ENCODE measurements at regions not wholly inside any gene's neighbourhood (a gene's known extent, or its start where the extent isn't known, plus 50 kb on each side); places are given as distances from the start of the nearest gene placed in this dataset.
"Not testable (repeated sequence)": the region's sequence is repeated elsewhere in the genome, so short reads cannot be mapped to it uniquely, and the experiment has no call there.

GRCh38 chr11:42901084-42901483 is 410.7 kb upstream of the API5 start:
- DNase-seq = no peak

- no peak for DNase-seq
These were observed 405.6 kb upstream of the API5 start for GRCh38 chr11:42906226-42906625.

DNA sequence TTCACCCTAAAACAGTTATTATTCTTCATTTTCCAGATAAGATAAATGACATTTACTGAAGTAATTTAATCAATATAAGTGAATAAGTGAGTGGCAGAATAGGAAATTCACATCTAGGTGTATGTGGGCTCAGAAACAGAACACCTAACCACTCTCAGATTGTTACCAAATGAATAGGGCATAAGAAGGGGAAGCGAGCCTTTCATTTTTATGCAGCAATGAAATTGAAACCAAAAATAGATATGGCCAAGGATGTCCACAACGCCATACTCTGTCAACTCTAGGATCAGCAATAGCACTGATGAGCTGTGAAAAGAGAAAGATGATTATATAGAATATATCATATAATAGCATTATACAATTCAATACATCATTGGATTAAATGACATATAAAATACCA is 398.1 kb upstream of the API5 start:
- no peak for DNase-seq

- no peak for DNase-seq
These were observed 388.1 kb upstream of the API5 start for GRCh38 chr11:42923651-42924050.

DNA sequence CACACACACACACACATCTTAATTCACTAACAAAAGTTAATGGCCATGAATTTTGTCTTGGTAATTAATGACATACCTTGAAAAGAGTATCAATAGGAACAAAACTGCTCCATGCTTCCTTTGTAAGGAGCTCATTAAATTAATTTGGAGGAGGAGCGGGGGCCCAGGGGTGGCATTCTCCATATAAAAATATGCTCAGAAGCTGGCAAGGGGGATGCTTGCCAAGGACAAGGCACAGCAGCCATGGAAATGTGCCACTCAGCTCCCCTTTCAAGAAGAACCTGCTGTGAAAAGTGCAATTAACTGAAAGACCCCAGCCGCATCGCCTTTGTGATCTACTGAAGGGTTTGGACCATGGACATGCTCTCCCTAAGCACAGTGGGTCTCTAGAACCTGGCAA is 385.9 kb upstream of the API5 start:
- no peak for DNase-seq

- no peak for DNase-seq
These were observed 364.4 kb upstream of the API5 start for GRCh38 chr11:42947405-42947804.

DNA sequence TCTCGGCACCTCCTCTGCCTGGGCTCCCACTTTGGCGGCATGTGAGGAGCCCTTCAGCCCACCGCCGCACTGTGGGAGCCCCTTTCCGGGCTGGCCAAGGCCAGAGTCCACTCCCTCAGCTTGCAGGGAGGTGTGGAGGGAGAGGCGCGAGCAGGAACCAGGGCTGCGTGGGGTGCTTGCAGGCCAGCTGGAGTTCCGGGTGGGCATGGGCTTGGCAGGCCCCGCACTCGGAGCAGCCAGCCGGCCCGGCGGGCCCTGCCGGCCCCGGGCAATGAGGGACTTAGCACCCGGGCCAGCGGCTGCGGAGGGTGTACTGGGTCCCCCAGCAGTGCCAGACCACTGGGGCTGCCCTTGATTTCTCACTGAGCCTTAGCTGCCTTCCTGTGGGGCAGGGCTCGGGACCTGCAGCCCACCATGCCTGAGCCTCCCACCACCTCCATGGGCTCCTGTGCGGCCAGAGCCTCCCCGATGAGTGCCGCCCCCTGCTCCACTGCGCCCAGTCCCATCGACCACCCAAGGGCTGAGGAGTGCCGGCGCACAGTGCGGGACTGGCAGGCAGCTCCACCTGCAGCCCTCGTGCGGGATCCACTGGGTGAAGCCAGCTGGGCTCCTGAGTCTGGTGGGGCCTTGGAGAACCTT is 361.9 kb upstream of the API5 start:
- DNase-seq = not testable (repeated sequence)

DNA sequence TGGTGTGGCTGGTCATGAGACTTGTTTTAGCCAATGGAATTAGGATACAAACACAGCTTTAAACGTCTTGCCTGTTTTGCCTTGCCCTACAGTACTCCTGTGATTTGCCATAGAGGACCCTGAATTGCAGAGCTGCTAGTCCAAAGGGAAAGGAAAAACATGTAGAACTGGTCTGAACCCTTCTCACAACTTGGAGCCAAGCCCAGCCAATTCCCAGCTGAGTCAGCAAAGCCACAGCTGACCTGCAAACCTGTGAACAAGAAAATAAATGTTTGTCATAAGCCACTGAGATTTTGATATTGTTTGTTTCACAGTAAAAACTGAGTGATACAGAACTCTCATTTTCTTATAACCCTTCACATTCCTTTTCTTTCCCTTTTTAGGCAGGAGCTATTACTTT is 360.5 kb upstream of the API5 start:
- no peak for DNase-seq

DNA sequence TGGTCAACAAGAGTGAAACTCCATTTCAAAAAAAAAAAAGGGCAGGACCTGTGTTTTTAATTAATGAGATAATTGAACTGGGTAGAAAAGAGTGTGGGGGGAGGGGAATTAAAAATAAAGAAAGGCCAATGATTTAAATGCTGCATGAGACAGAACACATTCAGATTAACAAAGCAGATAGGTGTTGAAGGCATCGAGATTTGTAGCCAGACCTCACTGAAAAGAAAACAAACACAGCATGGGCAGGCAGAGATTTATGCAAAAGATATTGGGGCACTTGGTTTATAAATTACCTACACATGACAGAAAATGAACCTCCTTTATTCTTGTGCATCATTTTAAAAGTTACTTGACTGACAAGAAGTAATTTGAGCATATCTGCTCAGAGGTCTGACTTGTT is 354.0 kb upstream of the API5 start:
- no peak for DNase-seq

GRCh38 chr11:42958635-42959034 is 353.2 kb upstream of the API5 start:
- DNase-seq = no peak

- no peak for DNase-seq
These were observed 351.2 kb upstream of the API5 start for GRCh38 chr11:42960521-42961088.

DNA sequence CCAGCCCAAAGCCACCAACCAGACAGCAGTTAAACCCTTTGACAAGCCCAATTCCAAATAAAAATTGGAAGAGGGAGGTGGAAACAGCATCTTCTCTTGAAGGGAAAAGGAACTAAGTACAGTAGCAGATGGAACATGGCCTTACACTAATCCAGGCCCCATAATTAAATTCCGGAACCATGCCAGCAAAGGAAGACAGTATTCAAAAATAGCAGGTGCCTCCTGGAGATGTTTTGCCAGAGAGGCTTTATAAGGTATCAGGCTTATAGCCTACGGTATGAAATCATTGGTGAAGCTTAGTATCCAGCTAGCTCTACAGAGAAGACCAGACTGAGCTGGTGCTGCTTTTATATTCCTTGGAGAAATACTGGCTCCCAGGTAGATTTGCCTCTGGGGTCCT is 344.1 kb upstream of the API5 start:
- no peak for DNase-seq

GRCh38 chr11:42972741-42973140 is 339.1 kb upstream of the API5 start:
- DNase-seq = no peak

DNA sequence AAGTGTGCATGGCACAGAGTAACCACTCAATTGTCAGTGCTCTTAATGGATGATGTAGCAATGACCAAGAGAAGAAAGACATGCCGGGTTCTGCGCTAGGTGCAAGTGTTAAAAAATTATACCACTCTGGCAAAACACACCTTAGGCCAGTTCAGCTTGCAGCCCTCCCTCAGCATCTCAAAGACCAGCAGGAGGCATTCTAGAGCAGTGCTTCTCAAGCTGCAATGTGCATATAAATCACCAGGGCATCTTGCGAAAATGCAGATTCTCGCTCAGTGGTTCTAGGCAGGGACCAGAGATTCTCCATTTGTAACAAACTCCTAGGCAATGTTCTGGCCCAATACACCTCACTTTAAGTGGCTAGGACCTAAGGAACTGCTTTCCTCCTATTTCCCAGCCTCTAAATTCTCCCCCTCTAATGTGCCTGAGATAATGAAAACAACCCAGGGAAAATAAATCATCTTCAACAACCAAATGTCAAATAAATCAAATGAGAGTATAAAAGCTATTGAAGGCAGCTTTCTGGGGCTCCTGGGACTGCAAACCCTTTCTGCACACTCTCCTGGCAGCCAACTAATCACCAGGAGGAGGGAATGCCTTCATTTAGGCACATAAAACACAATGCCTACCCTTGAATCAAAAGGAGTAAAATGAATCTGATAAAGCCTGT is 337.2 kb upstream of the API5 start:
- no peak for DNase-seq

- no peak for DNase-seq
These were observed 336.6 kb upstream of the API5 start for GRCh38 chr11:42975180-42975529.

GRCh38 chr11:42976636-42977217 is 335.1 kb upstream of the API5 start:
- DNase-seq = no peak

DNA sequence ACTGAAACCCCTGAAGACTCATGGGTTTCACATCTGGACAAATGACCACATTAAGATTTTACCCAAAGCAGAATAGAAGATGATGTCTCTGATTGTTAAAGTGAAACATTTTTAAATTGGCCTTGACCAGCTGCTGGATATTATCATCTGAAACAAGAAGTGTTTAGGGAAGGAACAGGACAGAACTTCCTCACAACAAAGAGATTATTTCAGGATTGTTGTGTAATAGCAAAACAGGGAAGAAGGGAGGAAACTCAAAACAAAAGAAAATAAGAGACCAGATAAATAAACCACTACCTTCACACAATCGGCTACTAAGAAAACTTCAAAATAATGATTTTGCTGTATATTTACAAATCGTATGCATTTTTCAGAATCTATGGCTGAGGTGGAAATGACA is 319.2 kb upstream of the API5 start:
- DNase-seq = no peak

DNA sequence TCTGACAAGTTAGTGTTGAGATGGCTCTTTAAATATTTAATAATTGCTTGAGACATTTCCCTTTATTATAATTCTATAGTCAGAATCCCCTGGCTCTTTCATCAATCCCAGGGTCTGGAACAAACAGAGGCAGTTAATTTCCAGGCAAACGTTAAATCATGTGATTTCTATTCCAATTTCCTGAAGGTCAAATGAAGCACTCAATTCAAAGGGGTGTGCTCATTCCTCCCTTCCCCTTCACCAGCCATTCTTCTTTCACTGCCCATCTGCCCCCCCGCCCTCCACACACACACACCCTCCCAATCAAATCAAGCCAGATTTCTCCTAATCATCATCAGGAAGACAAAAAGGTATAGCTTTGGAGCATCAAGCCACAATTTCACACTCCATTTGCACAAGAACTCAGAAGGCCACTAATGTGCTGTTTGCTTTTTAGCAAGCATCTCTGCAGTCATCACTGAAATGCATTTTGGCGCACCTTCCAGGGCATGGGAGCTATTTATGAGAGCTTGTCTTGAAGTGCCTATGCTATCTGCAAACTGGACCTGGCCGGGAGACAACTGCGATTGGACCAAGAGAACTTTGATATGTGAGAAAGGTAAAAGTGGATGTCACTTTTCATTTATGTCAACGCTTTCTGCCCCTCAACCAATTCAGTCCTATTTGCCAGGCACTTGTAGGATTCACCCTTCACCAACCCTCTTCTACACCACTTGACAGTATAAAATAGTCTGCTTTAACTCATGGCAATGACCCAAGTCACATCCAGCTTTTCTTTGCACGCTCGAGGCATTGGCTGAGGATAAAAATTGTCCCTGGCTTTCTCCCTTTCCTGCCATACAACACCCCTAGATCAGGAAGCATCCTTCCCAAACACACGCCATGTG is 315.1 kb upstream of the API5 start:
- no peak for DNase-seq

DNA sequence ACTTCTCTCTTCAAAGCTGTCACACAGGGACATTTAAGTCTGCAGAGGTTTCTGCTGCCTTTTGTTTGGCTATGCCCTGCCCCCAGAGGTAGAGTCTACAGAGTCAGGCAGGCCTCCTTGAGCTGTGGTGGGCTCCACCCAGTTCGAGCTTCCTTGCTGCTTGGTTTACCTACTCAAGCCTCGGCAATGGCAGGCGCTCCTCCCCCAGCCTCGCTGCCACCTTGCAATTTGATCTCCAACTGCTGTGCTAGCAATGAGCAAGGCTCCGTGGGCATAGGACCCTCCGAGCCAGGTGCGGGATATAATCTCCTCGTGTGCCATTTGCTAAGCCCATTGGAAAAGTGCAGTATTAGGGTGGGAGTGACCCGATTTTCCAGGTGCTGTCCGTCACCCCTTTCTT is 306.9 kb upstream of the API5 start:
- DNase-seq = not testable (repeated sequence)

DNA sequence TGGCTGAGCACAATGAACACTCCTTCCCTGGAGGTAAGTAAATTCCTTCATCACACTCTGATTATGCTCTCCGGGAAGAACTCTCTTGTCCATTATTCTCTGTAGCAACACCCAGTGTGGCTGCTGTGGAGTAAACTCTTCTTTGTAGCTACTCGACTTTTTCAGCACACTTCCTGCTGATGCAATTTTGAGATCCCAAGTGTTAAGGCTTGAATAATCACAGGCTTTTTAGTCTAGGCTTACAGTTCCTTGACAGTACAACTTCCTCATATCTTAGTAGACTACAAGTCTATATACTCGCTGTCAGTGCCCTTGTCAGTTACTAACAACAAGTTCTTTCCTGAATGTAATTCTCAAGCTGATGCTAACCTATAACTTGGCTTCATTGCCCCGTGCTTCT is 301.8 kb upstream of the API5 start:
- no peak for DNase-seq

DNA sequence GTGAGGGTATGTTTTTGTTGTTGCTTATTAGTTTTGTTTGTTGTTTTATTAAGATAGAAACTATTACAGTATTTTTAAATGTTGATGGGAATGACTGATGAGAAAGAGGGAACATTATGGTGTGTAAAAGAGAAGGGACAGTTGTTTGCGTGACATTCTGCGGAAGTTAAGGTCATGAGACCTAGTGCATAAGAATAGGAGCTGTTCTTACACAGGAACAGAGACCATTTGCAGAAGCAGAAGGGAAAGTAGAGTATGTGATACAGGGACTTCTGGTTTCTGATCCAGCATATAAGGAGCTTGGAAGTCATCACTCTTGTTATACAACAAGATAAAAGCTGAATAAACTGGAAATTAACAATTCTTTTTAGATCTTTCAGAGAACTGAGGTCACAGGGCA is 299.2 kb upstream of the API5 start:
- no peak for DNase-seq

GRCh38 chr11:43021466-43021865 is 290.3 kb upstream of the API5 start:
- no peak for DNase-seq

DNA sequence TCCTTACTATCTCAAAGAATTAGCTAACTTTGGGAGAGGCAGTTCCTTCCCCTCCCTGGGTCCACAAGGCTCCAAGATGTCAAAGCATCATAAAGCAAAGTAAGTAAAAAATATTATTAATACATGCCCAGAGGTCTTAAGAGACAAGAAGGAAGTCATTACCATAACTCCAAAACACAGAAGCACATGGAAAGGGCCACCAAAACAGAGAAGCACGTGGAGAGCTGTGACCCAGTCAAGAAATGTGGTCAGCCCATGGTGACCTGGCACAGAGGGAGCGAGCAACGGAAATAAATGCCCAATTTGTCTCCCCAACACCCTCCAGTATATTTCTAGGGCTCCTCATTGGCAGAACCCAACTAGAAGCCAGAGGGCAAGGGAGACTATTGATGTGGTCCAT is 277.5 kb upstream of the API5 start:
- DNase-seq = no peak

Data from SW 1271 (cell line).